Thyroid gland (tissue), 4 donors: ENCODE measurements at regions not wholly inside any gene's neighbourhood (a gene's known extent, or its start where the extent isn't known, plus 50 kb on each side); places are given as distances from the start of the nearest gene placed in this dataset.
A peak's percentile ranks its signal among the peaks of the same experiment; 100 is the strongest.

ENCODE experiments used
- DNase-seq, 2 donors: peaks; one replicate each; pipeline ENCODE4 v3.0.0-alpha.2; 2019
- H3K27ac ChIP-seq, 3 donors: fragments of 200-600 bp; sonication (generic); 1 replicate in 2 of 3; 2 replicates in 1 of 3; pipeline ENCODE4 v1.5.1; 2016 to 2019; ENCODE audit warnings: mild to moderate bottlenecking in 1 of 3, moderate library complexity in 1 of 3
- H3K27me3 ChIP-seq: fragments of 200-600 bp; sonication (generic); one replicate; pipeline ENCODE4 v1.5.1; 2019
- H3K36me3 ChIP-seq, 2 donors: fragments of 200-600 bp; sonication (generic); one replicate each; pipeline ENCODE4 v1.5.1; 2016 to 2019
- H3K4me1 ChIP-seq, 2 donors: fragments of 200-600 bp; sonication (generic); one replicate each; pipeline ENCODE4 v1.5.1; 2017 to 2019
- H3K4me3 ChIP-seq, 3 donors: fragments of 200-600 bp; sonication (generic); replicated peaks in 1 of 3; 1 replicate in 2 of 3; 2 replicates in 1 of 3; pipeline ENCODE4 v1.5.1; 2016; ENCODE audit warnings: mild to moderate bottlenecking in 1 of 3
- H3K9me3 ChIP-seq: fragments of 200-600 bp; sonication (generic); one replicate; pipeline ENCODE4 v1.5.1; 2017
- POLR2A ChIP-seq, 2 donors: fragments of 450-650 bp; IDR thresholded peaks; one replicate each; pipeline ENCODE4 v1.6.1; 2017; ENCODE audit warnings: antibody characterized with exemption in 2 of 2, mild to moderate bottlenecking in 2 of 2, moderate library complexity in 1 of 2
- WGBS, 2 donors: methylation state at CpG; one replicate each; pipeline ENCODE4 v1.1.5; 2017; 5-methylcytosine and 5-hydroxymethylcytosine counted together
- intact Hi-C: fragments of 100-400 bp; cut with DNase I; formaldehyde crosslinking; loops from one replicate; pipeline ENCODE4 v1.15.1; 2023
- TF ChIP-seq, protein P1 (sequence below), 6 experiments: fragments of 200-600 bp in 3 of 6; fragments of 450-650 bp in 3 of 6; sonication (generic) in 3 of 6; IDR thresholded peaks; one replicate each; pipeline ENCODE4 v1.5.1; 2016 to 2019; ENCODE audit warnings: antibody characterized with exemption in 6 of 6, mild to moderate bottlenecking in 2 of 6, inconsistent platforms in 1 of 6, moderate library complexity in 1 of 6

DNA sequence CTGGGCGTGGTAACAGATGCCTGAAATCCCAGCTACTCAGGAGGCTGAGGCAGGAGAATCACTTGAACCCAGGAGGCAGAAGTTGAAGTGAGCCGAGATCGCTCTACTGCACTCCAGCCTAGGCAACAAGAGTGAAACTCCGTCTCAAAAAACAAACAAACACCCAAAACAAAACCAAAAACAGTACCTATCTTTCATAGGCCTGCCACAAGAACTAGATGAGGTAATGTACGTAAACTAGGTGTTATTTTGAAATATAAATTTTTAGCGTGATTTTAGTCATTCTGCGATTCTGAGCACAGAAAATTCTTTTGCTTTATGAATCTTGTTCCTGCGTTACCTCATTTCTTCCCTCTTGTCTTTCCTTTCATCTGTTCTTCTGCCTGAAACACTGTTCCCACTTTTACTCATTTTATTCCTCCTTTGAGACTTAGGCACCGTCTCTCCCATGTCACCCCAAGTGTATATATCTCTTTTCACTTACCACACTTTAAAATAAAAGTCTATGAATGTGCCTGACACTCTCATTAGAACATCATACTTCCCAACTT lies 238.2 kb upstream of the HTR2A start:
- no peak for DNase-seq
- H3K4me3 ChIP-seq: no peak overlapping the region
- no peak overlapping the region for H3K27ac ChIP-seq
- peaks cover 7 to 13% of the 10 kb centered on the region in 2 donors for H3K4me1 ChIP-seq
- 82 to 86% methylated on average over 9 of the region's 9 CpGs for WGBS, 2 donors
- H3K36me3 ChIP-seq: no peaks in the 10 kb centered on the region
- no peaks in the 10 kb centered on the region for H3K9me3 ChIP-seq
- intact Hi-C loops: no loop called here
- no peaks in the 10 kb centered on the region for H3K27me3 ChIP-seq
- no peak for TF ChIP-seq POLR2A (IDR thresholded peaks at IDR 0.05)
- TF ChIP-seq, protein P1, sequence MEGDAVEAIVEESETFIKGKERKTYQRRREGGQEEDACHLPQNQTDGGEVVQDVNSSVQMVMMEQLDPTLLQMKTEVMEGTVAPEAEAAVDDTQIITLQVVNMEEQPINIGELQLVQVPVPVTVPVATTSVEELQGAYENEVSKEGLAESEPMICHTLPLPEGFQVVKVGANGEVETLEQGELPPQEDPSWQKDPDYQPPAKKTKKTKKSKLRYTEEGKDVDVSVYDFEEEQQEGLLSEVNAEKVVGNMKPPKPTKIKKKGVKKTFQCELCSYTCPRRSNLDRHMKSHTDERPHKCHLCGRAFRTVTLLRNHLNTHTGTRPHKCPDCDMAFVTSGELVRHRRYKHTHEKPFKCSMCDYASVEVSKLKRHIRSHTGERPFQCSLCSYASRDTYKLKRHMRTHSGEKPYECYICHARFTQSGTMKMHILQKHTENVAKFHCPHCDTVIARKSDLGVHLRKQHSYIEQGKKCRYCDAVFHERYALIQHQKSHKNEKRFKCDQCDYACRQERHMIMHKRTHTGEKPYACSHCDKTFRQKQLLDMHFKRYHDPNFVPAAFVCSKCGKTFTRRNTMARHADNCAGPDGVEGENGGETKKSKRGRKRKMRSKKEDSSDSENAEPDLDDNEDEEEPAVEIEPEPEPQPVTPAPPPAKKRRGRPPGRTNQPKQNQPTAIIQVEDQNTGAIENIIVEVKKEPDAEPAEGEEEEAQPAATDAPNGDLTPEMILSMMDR (IDR thresholded peaks at IDR 0.05): no peak

DNA sequence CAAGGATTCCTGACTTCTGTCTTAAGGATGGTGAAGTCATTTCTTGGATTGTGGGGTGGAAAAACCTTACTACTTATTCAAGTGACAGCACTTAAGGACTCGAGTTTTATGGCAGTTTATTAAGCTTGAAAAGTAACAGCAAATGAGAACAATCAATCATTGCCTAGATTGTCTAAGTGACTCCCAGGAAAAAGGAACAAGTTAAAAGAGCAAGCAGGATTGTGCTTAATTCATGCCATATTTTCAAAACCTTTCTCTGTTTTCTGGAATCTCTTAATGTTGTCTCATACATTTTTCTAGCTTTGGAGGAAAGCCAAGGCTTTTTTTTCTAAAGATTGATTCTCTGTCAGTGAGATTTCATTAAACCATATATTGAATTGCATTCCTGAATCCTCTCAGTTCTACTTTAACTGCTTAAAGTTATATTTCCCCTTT lies 236.2 kb upstream of the HTR2A start:
- WGBS, 2 donors: 13 to 21% methylated on average over 1 of the region's 1 CpG
- no peaks in the 10 kb centered on the region for H3K9me3 ChIP-seq
- intact Hi-C loops: no loop called here
- H3K4me3 ChIP-seq: no peak overlapping the region
- no peak for DNase-seq
- H3K27ac ChIP-seq: no peak overlapping the region
- H3K27me3 ChIP-seq: no peaks in the 10 kb centered on the region
- H3K36me3 ChIP-seq: no peaks in the 10 kb centered on the region
- no peak for TF ChIP-seq POLR2A (IDR thresholded peaks at IDR 0.05)
- TF ChIP-seq, protein P1 (IDR thresholded peaks at IDR 0.05): no peak
- H3K4me1 ChIP-seq: peaks cover 7 to 13% of the 10 kb centered on the region in 2 donors

DNA sequence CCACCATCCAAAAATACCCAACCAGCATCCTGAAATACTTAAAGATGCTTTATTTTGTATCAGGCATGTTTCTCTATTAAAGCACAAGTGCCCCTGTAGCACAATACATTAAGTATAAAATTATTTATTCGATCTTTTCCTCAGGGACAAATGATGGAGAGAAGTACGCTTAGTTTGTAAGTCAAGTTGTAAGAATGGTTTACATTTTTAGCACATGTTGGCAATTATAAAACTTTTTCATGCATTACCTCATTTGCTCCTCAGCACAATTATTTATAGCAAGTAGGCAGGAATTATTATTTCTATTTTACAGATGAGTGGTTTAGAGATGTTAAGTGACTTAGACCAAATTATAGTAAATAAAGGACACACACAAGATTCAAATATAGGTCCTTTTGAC lies 232.6 kb upstream of the HTR2A start:
- H3K4me1 ChIP-seq: no peaks in the 10 kb centered on the region
- WGBS, 2 donors: 71 to 83% methylated on average over 2 of the region's 2 CpGs
- TF ChIP-seq POLR2A (IDR thresholded peaks at IDR 0.05): no peak
- TF ChIP-seq, protein P1 (IDR thresholded peaks at IDR 0.05): no peak
- no peaks in the 10 kb centered on the region for H3K9me3 ChIP-seq
- no peaks in the 10 kb centered on the region for H3K36me3 ChIP-seq
- no peak for DNase-seq
- no peak overlapping the region for H3K27ac ChIP-seq
- no peak overlapping the region for H3K4me3 ChIP-seq
- no peaks in the 10 kb centered on the region for H3K27me3 ChIP-seq
- intact Hi-C loops: no loop called here

DNA sequence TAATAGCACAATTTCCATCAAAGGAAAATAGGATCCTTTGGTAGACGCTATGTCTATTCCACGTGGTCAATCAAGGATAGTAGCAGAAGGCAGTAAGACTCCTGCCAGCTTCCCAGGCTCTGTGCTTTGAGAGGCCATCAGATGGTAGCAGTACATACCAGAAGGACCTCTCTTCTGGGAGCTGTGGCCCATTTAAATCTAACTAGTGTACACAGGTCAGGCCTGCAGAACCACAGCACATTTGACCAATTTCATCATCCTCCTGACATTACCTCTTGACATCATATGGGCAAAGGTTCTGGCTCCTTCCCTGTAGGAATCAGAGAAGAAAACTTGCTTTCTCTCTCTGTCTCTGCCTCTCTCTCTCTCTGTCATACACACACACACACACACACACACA lies 229.6 kb upstream of the HTR2A start:
- Histone ChIP-seq H3K4me1 (peaks cover 0 to 4% of the 10 kb centered on the region in 2 donors), H3K27me3 (no peaks in the 10 kb centered on the region), H3K27ac (no peak overlapping the region), H3K36me3 (no peaks in the 10 kb centered on the region), H3K4me3 (no peak overlapping the region), H3K9me3 (no peaks in the 10 kb centered on the region)
- WGBS, 2 donors: 26 to 53% methylated on average over 2 of the region's 2 CpGs
- intact Hi-C loops: no loop called here
- peak; percentile 63 to 74 for DNase-seq
- no peak for TF ChIP-seq POLR2A (IDR thresholded peaks at IDR 0.05)
- TF ChIP-seq, protein P1 (IDR thresholded peaks at IDR 0.05): peak in 3 of 6 experiments; percentile 44 to 69 (median 55)

DNA sequence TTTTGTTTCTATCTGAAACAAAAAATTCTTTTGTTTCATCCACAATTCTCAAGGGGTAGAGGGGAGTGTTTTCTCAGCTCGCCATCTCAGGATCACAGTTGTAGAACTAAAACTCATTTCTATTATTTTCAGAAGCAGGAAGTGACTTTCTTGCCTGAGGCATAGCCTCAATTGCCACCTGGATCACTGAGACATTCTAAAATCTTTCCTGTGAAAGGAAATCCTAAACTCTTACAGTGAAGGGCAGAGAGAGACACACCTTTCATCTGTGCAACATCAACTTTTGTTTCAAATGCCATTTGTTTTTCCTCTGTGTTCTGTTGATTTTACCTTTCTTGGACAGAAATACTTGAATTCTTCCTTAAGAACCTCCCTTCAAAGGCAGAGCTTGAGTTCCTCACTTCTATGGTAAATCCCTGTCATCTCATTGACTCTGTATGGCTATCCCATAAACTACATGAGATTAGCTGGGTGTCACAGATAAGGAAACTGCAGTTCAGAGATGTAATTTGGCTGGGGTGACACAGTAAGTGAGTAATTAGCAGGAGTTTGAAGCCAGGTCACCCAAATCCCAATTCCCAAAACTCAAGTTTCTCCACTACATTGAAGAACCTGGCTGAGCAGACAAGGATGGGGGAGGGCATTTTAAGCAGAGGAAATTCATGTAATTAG lies 224.4 kb upstream of the HTR2A start:
- 44 to 46% methylated on average over 1 of the region's 1 CpG for WGBS, 2 donors
- H3K27me3 ChIP-seq: no peaks in the 10 kb centered on the region
- intact Hi-C loops: no loop called here
- no peak overlapping the region for H3K4me3 ChIP-seq
- H3K27ac ChIP-seq: peak overlapping the region; percentile 9 to 68 (median 52)
- no peaks in the 10 kb centered on the region for H3K36me3 ChIP-seq
- peaks cover 10 to 20% of the 10 kb centered on the region in 2 donors for H3K4me1 ChIP-seq
- no peaks in the 10 kb centered on the region for H3K9me3 ChIP-seq
- TF ChIP-seq POLR2A (IDR thresholded peaks at IDR 0.05): no peak
- TF ChIP-seq, protein P1 (IDR thresholded peaks at IDR 0.05): no peak
- no peak for DNase-seq
